Smooth muscle cell (in vitro differentiated cells): ENCODE measurements at regions not wholly inside any gene's neighbourhood (a gene's known extent, or its start where the extent isn't known, plus 50 kb on each side); places are given as distances from the start of the nearest gene placed in this dataset.

Source experiments
- DNase-seq: peaks from one replicate; lab custom pipeline; 2025; ENCODE audit not compliant: unreplicated experiment; lab: John Stamatoyannopoulos, UW
- H2AFZ ChIP-seq: fragments of 200-600 bp; sonication (generic); 2 replicates; pipeline ENCODE4 v1.6.0; 2016; ENCODE audit warnings: antibody characterized with exemption, low read depth, mild to moderate bottlenecking
- H3F3A ChIP-seq: fragments of 200-600 bp; sonication (generic); 2 replicates; pipeline ENCODE4 v1.6.0; 2017; ENCODE audit warnings: antibody characterized with exemption, low read depth
- H3K27ac ChIP-seq: fragments of 200-600 bp; sonication (generic); 2 replicates; pipeline ENCODE4 v1.5.1; 2016; ENCODE audit warnings: low read depth, mild to moderate bottlenecking
- H3K27me3 ChIP-seq: fragments of 200-600 bp; sonication (generic); 2 replicates; pipeline ENCODE4 v1.6.1; 2016; ENCODE audit warnings: low read depth, mild to moderate bottlenecking
- H3K36me3 ChIP-seq: fragments of 200-600 bp; sonication (generic); 2 replicates; pipeline ENCODE4 v1.5.1; 2016; ENCODE audit warnings: low read depth
- H3K4me1 ChIP-seq: fragments of 200-600 bp; sonication (generic); 2 replicates; pipeline ENCODE4 v1.5.1; 2016; ENCODE audit warnings: low read depth
- H3K4me2 ChIP-seq: fragments of 200-600 bp; sonication (generic); 2 replicates; pipeline ENCODE4 v1.6.0; 2016; ENCODE audit warnings: mild to moderate bottlenecking
- H3K4me3 ChIP-seq: fragments of 200-600 bp; sonication (generic); 2 replicates; pipeline ENCODE4 v1.5.1; 2016; ENCODE audit warnings: mild to moderate bottlenecking
- H3K79me2 ChIP-seq: fragments of 200-600 bp; sonication (generic); 2 replicates; pipeline ENCODE4 v1.6.0; 2016; ENCODE audit warnings: low read depth, mild to moderate bottlenecking
- H3K9ac ChIP-seq: fragments of 200-600 bp; sonication (generic); 2 replicates; pipeline ENCODE4 v1.6.0; 2016; ENCODE audit warnings: low read depth
- H3K9me3 ChIP-seq: fragments of 200-600 bp; sonication (generic); replicated peaks from 2 replicates; pipeline ENCODE4 v1.5.1; 2016; ENCODE audit warnings: low read depth
- H4K20me1 ChIP-seq: fragments of 200-600 bp; sonication (generic); 2 replicates; pipeline ENCODE4 v1.6.0; 2016; ENCODE audit warnings: low read depth
- CTCF ChIP-seq: fragments of 200-600 bp; sonication (generic); IDR thresholded peaks from 2 replicates; pipeline ENCODE4 v1.5.1; 2017; ENCODE audit warnings: borderline replicate concordance, mild to moderate bottlenecking, antibody characterized with exemption; ENCODE audit not compliant: insufficient read depth, poor library complexity, severe bottlenecking
- WGBS: methylation state at CpG from one replicate; pipeline ENCODE4 v1.1.7; 2016; ENCODE audit warnings: low lambda C conversion rate; 5-methylcytosine and 5-hydroxymethylcytosine counted together

- 87% methylated on average over 5 of the region's 5 CpGs for WGBS
- no peak for DNase-seq
- H3K9me3 ChIP-seq = no peaks in the 10 kb centered on the region
Measured at GRCh38 chr10:129099486-129099885, 367.6 kb upstream of the MGMT start.

GRCh38 chr10:129099992-129100391 is 367.0 kb upstream of the MGMT start:
- Histone ChIP-seq H3K9me3 (no peaks in the 10 kb centered on the region), H3K4me1 (no peaks in the 10 kb centered on the region), H3K79me2 (no peaks in the 10 kb centered on the region), H4K20me1 (no peaks in the 10 kb centered on the region), H3K4me3 (no peak overlapping the region), H3K27me3 (no peaks in the 10 kb centered on the region), H3K4me2 (no peak overlapping the region), H3K9ac (no peak overlapping the region), H3F3A (no peaks in the 10 kb centered on the region), H2AFZ (no peak overlapping the region), H3K27ac (no peak overlapping the region), H3K36me3 (no peaks in the 10 kb centered on the region)
- WGBS = 85% methylated on average over 7 of the region's 7 CpGs
- no peak for TF ChIP-seq CTCF
- DNase-seq = no peak

More at GRCh38 chr10:129099486-129099885, 367.6 kb upstream of the MGMT start:
- no peak for TF ChIP-seq CTCF
- Histone ChIP-seq H3K9ac (no peak overlapping the region), H2AFZ (no peak overlapping the region), H3K27ac (no peak overlapping the region), H4K20me1 (no peaks in the 10 kb centered on the region), H3F3A (no peaks in the 10 kb centered on the region), H3K4me2 (no peak overlapping the region), H3K79me2 (no peaks in the 10 kb centered on the region), H3K4me3 (no peak overlapping the region), H3K27me3 (no peaks in the 10 kb centered on the region), H3K36me3 (no peaks in the 10 kb centered on the region), H3K4me1 (no peaks in the 10 kb centered on the region)

DNA sequence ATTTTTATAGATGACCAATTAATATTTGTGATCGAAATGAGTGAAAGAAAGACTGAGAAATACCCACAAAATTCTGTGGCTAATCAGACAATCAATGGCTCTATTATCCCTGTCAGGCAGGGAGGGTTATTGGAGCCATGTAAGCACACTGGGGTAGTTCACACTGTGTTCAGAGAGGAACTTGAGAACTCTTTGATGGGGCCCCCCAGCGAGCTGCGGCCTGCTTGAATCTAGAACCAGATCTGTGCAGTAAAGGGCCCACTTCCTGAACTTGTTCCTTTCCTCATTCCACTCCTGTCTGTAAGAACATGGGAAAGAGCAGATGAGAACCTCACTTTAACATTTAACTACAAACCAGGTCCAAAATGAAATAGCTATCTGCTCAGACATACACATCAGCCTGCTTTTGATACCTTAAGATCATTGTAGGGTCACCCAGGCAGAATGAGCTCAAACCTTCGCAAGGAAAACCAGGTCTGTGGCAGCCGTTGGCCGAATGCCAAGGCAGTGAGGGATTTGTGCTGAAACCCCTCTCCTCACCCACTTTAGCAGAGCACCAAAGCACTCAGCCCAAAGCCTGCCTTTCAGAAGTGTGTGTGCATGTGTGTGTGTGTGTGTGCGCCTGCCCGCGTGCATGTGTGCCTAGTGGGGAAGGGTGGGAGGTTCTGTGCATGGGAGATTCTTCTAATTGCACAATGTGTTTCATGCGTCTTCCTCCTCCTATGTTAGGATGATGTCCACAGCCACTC is 365.6 kb upstream of the MGMT start:
- H3K9ac ChIP-seq = no peak overlapping the region
- H3K4me1 ChIP-seq = no peaks in the 10 kb centered on the region
- no peak for TF ChIP-seq CTCF
- H3K4me2 ChIP-seq = no peak overlapping the region
- no peaks in the 10 kb centered on the region for H3K9me3 ChIP-seq
- H3F3A ChIP-seq = no peaks in the 10 kb centered on the region
- H3K4me3 ChIP-seq = no peak overlapping the region
- no peak overlapping the region for H3K27ac ChIP-seq
- H4K20me1 ChIP-seq = no peaks in the 10 kb centered on the region
- 93% methylated on average over 10 of the region's 10 CpGs for WGBS
- H2AFZ ChIP-seq = no peak overlapping the region
- H3K36me3 ChIP-seq = no peaks in the 10 kb centered on the region
- DNase-seq = no peak
- no peaks in the 10 kb centered on the region for H3K27me3 ChIP-seq
- no peaks in the 10 kb centered on the region for H3K79me2 ChIP-seq

- Histone ChIP-seq H3K79me2 (no peaks in the 10 kb centered on the region), H3K4me1 (no peaks in the 10 kb centered on the region), H3K4me3 (no peak overlapping the region), H3K4me2 (no peak overlapping the region), H3K27ac (no peak overlapping the region), H2AFZ (no peak overlapping the region), H3K27me3 (no peaks in the 10 kb centered on the region), H3K9ac (no peak overlapping the region), H4K20me1 (no peaks in the 10 kb centered on the region), H3K36me3 (no peaks in the 10 kb centered on the region), H3F3A (no peaks in the 10 kb centered on the region), H3K9me3 (no peaks in the 10 kb centered on the region)
- no peak for TF ChIP-seq CTCF
- DNase-seq = no peak
- WGBS = 64% methylated on average over 7 of the region's 7 CpGs
Measured at GRCh38 chr10:129102906-129103693, 363.9 kb upstream of the MGMT start.
